ENCODE measurements at regions not wholly inside any gene's neighbourhood (a gene's known extent, or its start where the extent isn't known, plus 50 kb on each side); places are given as distances from the start of the nearest gene placed in this dataset.

- no peaks in the 10 kb centered on the region for H3K27me3 ChIP-seq
- H3K4me3 ChIP-seq = no peak overlapping the region
- intact Hi-C loops (cut with DNase I) = no loop called here
- H3K36me3 ChIP-seq = no peaks in the 10 kb centered on the region
- WGBS (ENCODE audit: insufficient coverage, low coverage, low lambda C conversion rate, missing lambda C conversion rate) = no CpG with 5 or more reads among the region's 1 CpG
- H3K27ac ChIP-seq = no peak overlapping the region
- TF ChIP-seq, protein P1, sequence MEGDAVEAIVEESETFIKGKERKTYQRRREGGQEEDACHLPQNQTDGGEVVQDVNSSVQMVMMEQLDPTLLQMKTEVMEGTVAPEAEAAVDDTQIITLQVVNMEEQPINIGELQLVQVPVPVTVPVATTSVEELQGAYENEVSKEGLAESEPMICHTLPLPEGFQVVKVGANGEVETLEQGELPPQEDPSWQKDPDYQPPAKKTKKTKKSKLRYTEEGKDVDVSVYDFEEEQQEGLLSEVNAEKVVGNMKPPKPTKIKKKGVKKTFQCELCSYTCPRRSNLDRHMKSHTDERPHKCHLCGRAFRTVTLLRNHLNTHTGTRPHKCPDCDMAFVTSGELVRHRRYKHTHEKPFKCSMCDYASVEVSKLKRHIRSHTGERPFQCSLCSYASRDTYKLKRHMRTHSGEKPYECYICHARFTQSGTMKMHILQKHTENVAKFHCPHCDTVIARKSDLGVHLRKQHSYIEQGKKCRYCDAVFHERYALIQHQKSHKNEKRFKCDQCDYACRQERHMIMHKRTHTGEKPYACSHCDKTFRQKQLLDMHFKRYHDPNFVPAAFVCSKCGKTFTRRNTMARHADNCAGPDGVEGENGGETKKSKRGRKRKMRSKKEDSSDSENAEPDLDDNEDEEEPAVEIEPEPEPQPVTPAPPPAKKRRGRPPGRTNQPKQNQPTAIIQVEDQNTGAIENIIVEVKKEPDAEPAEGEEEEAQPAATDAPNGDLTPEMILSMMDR (IDR thresholded peaks at IDR 0.05) = no peak
- TF ChIP-seq POLR2A (IDR thresholded peaks at IDR 0.05) = no peak
- H3K4me1 ChIP-seq = no peaks in the 10 kb centered on the region
- ATAC-seq = no peak
- H3K9me3 ChIP-seq = no peaks in the 10 kb centered on the region
- no peak for DNase-seq
These were observed 1065.8 kb upstream of the GHITM start for GRCh38 chr10:83073472-83073871.

DNA sequence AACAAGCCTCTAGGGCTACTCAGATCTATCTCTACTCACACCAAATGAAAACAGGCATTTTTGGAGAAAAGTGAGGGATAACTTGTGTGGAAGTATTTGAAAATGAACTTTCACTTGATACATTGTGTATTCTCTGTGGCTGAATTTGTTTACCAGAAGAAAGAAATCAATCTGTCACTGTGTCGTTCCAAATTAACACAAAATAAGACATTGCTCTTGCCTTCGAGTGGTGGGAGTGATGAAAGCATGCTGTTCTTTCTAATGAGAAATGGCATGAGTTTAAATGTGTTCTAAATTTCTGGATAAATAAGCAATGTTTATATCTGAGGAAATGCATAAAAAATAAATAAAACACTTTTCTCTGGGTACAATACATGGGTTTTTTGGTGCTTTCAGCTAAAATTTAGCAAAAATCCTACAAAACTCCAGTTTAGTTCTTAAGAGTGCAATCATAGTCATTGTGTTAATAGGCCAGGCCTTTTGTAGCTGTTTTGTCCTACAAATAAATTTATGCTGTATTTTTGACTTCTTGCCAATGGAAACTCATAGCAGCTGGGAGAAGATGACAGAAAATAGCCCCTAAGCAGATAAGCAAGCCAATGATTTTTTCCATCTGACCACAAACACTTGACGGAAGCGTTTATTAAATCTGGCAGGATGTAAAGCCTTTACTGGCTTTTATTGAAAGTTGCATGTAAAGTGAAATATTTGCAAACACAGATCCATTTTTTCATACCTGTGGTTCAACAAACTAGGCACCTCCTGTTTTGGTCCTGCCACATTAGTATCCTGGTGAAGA lies 1064.1 kb upstream of the GHITM start:
- Histone ChIP-seq H3K4me1 (no peaks in the 10 kb centered on the region), H3K36me3 (no peaks in the 10 kb centered on the region), H3K27ac (no peak overlapping the region), H3K4me3 (no peak overlapping the region), H3K27me3 (no peaks in the 10 kb centered on the region), H3K9me3 (no peaks in the 10 kb centered on the region)
- no peak for TF ChIP-seq POLR2A (IDR thresholded peaks at IDR 0.05)
- TF ChIP-seq, protein P1 (IDR thresholded peaks at IDR 0.05) = no peak
- 38% methylated on average over 4 of the region's 4 CpGs for WGBS (ENCODE audit: insufficient coverage, low coverage, low lambda C conversion rate, missing lambda C conversion rate)
- intact Hi-C loops (cut with DNase I) = no loop called here
- no peak for ATAC-seq
- DNase-seq = no peak

DNA sequence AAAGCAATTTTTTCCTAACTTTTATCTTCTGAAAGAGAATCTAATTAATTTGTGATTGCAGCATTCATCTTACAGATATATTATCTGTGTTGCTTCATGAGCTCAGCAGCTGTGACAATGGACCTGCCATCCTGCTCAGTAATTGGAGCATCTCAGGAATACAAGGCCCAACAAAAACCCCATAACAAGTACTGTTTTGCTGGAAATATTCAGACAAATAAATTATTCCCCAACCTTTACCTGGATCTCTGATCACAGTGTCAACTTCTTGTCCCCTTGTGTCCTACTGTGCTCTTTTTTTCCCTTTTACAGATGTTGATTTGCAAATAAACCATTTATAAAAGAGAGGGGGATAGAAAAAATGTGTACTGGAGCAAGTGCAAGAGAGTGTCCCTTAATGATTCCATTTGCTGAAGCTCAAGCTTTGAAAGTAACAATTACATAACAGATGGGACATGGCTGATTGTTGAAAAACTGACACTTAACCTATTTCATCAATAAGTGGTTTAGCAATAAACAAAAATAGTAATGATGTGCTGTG lies 1063.4 kb upstream of the GHITM start:
- Histone ChIP-seq H3K27ac (no peak overlapping the region), H3K9me3 (no peaks in the 10 kb centered on the region), H3K27me3 (no peaks in the 10 kb centered on the region), H3K4me1 (no peaks in the 10 kb centered on the region), H3K4me3 (no peak overlapping the region), H3K36me3 (no peaks in the 10 kb centered on the region)
- no peak for ATAC-seq
- no peak for DNase-seq
- no peak for TF ChIP-seq POLR2A (IDR thresholded peaks at IDR 0.05)
- TF ChIP-seq, protein P1 (IDR thresholded peaks at IDR 0.05) = no peak
- intact Hi-C loops (cut with DNase I) = no loop called here

DNA sequence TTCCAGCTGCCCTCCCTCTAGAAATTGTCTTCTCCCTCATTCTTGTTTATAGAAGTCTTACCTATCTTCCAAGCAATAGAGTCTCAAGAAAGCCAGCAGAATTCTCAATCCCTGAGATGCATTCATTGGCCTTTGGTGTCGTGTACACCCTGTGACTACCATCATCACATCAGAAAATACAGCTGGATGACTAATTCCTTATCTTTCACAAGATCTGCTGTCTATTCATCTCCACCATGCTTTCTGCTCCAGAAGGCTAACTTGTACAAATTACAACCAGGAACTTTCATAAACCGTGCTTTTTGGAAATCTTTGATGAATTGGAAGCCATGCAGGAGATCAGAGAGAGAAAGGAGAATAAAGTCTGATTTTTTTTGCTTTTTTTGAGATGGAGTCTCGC lies 1062.9 kb upstream of the GHITM start:
- WGBS (ENCODE audit: insufficient coverage, low coverage, low lambda C conversion rate, missing lambda C conversion rate) = 41% methylated on average over 3 of the region's 3 CpGs
- no peak overlapping the region for H3K27ac ChIP-seq
- H3K36me3 ChIP-seq = no peaks in the 10 kb centered on the region
- DNase-seq (no peak), ATAC-seq (no peak)
- intact Hi-C loops (cut with DNase I) = no loop called here
- TF ChIP-seq, protein P1 (IDR thresholded peaks at IDR 0.05) = no peak
- TF ChIP-seq POLR2A (IDR thresholded peaks at IDR 0.05) = no peak
- H3K9me3 ChIP-seq = no peaks in the 10 kb centered on the region
- H3K27me3 ChIP-seq = no peaks in the 10 kb centered on the region
- no peaks in the 10 kb centered on the region for H3K4me1 ChIP-seq
- no peak overlapping the region for H3K4me3 ChIP-seq
